Lower leg skin (tissue), 3 donors: ENCODE measurements at regions not wholly inside any gene's neighbourhood (a gene's known extent, or its start where the extent isn't known, plus 50 kb on each side); places are given as distances from the start of the nearest gene placed in this dataset.

Experiments
- POLR2A ChIP-seq, 2 donors: fragments of 450-650 bp; IDR thresholded peaks; one replicate each; pipeline ENCODE4 v1.6.1; 2016 to 2017; ENCODE audit warnings: antibody characterized with exemption in 2 of 2, mild to moderate bottlenecking in 1 of 2, moderate library complexity in 1 of 2
- TF ChIP-seq, protein P1 (sequence below), 3 donors: fragments of 450-650 bp; IDR thresholded peaks; one replicate each; pipeline ENCODE4 v1.5.1; 2016; ENCODE audit warnings: antibody characterized with exemption in 3 of 3, mild to moderate bottlenecking in 3 of 3, moderate library complexity in 2 of 3

DNA sequence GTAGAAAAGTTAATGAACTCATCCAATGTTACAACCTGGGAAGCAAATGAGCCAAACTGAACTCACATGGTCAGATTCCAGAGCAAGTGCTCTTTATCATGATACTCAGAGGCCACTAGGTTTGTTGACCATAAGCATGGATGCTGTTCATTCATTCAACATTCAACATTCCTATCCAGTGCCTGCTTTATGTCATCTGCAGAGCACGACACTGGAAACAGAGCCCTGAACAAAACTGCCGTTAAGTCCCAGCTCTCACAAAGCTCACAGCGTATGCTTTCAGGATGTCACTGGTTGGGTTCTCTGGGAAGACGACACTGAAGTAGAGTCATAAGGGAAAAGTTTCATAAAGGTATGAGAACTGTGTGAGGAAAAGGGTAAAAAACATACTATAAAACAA is 105.8 kb upstream of the TRIM77 start:
- TF ChIP-seq, protein P1, sequence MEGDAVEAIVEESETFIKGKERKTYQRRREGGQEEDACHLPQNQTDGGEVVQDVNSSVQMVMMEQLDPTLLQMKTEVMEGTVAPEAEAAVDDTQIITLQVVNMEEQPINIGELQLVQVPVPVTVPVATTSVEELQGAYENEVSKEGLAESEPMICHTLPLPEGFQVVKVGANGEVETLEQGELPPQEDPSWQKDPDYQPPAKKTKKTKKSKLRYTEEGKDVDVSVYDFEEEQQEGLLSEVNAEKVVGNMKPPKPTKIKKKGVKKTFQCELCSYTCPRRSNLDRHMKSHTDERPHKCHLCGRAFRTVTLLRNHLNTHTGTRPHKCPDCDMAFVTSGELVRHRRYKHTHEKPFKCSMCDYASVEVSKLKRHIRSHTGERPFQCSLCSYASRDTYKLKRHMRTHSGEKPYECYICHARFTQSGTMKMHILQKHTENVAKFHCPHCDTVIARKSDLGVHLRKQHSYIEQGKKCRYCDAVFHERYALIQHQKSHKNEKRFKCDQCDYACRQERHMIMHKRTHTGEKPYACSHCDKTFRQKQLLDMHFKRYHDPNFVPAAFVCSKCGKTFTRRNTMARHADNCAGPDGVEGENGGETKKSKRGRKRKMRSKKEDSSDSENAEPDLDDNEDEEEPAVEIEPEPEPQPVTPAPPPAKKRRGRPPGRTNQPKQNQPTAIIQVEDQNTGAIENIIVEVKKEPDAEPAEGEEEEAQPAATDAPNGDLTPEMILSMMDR (IDR thresholded peaks at IDR 0.05), result no peak
- TF ChIP-seq POLR2A (IDR thresholded peaks at IDR 0.05), result no peak
